ENCODE measurements at regions not wholly inside any gene's neighbourhood (a gene's known extent, or its start where the extent isn't known, plus 50 kb on each side); places are given as distances from the start of the nearest gene placed in this dataset.
"Not testable (repeated sequence)": the region's sequence is repeated elsewhere in the genome, so short reads cannot be mapped to it uniquely, and the experiment has no call there.

DNA sequence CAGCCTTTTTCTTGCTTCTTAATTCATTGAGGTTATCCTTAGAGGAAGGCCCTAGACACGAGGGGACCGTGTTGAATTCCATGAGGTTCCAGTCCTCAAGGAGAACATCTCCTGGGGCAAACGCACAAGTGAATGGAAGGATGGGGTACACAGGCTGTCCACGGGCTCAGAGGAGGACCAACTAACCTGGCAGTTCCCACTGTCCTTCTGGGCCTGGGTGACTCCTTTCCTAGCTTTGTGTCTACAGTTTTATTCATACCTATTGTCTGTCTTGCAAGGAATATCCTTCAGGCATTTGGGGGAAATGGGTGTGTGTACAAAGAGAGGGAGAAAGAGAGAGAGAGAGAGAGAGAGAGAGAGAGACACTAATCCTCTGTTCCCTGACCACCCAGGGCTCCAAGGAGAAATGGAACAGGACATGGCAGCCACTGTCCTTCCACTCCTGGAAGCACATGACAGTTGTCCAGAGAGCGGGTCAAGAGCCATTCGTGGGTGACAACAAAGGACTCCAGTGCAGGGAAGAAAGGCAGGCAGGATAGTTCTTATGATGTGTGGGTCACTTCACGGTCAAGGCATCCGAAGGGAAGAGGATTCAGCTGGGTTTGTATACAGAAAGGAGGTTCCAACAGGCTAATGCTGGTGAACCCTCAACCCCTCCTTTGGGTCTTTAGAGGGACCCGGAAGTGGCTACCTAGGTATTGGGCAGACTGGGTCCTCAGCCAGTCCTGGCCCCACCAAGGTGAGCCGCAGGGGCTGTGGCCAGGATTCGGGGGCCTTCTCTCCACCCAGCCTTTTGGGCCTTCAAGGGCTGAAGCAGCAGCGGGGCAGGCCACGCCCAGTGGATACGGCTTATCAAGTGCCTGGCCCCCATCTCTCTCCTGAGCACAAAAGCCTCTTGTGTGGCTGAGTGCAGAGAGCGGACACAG lies 150.6 kb downstream of the MYCN start:
- DNase-seq = no peak

DNA sequence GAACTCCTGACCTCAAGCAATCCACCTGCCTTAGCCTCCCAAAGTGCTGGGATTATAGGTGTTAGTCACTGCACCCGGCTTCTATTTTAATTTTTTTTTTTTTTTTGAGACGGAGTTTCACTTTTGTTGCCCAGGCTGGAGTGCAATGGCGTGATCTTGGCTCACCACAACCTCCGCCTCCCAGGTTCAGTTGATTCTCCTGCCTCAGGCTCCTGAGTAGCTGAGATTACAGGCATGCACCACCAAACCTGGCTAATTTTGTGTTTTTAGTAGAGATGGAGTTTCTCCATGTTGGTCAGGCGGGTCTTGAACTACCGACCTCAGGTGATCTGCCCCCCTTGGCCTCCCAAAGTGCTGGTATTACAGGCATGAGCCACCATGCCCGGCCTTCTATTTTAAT lies 149.1 kb downstream of the MYCN start:
- DNase-seq = not testable (repeated sequence)

- no peak for DNase-seq
Measured at GRCh38 chr2:16088802-16089112, 148.4 kb downstream of the MYCN start.

GRCh38 chr2:16088035-16088801 lies 147.9 kb downstream of the MYCN start:
- DNase-seq = no peak

GRCh38 chr2:16086136-16086535 lies 145.8 kb downstream of the MYCN start:
- DNase-seq = not testable (repeated sequence)

- no peak for DNase-seq
Measured at GRCh38 chr2:16085073-16085472, 144.7 kb downstream of the MYCN start.

- no peak for DNase-seq
Measured at GRCh38 chr2:16084274-16084673, 143.9 kb downstream of the MYCN start.

DNA sequence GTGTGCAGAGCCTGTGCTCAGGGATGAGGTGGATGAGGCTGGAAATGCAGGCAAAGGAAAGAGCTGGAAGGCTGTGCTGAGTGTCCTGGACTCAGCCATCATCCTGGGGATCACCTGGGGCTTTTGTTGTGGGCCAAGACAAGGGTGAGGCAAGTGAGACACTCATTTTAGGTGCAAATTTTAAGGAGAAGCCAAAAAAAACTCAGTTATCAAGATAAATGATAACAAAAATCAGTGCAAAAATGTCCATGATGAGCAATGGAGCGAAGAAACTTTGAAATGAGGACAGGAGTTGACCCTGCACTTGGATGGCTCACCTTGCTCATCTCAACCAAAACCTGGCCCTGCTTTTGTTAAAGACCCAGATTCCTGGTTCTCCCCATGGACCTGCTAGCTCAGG lies 141.9 kb downstream of the MYCN start:
- no peak for DNase-seq

DNA sequence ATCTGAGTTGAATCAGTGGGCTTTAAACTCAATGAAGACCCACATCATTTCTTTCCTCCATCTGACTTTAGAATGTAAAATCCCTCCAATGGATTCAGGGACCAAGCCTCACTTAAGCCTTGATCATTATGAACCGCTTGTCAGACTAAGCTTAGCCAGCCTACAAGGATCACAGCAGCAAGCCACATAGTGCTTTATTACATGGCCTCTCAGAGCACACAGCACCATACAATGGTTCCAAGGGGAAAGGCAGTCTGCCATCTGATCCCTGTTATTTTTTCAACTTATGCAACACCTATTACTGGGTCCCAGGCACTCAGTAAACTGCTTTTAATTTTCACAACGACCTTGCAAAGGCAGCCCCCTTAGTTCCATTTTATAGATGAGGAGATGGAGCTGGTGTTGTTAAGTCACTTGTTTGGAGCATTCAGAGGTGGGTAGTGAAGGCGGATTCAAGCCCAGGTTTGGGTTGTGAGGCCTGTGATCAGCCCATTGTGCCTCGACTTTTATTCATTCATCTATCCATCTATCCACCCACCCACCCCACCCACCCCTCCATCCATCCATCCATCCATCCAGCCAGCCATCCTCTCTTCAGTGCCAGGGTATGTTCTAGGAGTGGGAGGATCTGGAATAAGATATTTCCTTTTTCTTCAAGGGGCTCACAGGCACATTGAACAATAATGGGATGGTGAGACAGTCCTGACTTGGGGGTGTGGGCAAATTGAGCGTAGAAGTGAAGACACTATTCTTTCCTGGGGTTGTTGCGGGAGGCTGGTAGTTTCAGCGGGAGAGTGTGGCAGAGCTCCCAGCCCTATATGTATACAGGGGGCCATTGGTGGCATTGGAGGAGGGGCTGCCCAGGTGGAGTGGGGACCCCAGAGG lies 141.2 kb downstream of the MYCN start:
- no peak for DNase-seq

DNA sequence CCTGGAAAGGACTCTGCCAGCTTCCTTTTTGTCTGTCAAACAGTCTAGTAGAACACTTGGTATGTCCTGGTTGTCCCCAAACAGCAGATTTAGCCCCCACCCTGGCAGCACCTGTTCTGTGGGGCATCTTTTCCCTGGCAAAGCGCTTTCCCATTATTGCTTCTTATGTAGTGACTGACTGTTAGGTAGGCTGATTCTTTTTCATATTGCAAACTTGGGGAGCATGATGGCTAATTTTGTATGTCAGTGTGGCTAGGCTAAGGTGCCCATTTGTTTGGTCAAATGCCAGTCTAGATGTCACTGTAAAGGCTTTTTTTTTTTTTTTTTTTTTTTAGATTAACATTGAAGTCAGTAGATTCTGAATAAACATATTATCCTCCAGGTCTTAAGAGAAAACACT lies 140.2 kb downstream of the MYCN start:
- DNase-seq = no peak

DNA sequence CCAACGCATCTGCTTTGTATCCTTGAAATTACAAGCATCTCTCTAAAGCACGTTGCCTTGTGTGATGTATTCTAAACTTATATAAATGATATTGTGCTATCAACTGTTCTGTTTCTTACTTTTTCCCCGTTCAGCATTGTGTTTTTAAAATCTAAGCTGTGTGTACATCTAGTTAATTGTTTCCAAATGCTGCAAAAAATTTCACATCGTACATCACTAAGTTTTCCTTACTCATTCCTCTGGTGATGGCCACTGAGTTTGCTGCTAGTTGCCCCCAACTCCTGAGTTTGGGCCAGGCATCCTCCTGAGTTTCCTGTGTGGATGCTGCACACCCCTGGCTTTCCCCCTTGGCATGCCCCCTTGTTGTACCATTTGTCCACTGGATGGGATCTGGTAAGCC lies 139.7 kb downstream of the MYCN start:
- no peak for DNase-seq

GRCh38 chr2:16079637-16080036 lies 139.3 kb downstream of the MYCN start:
- DNase-seq = no peak

GRCh38 chr2:16077601-16078000 lies 137.3 kb downstream of the MYCN start:
- no peak for DNase-seq

GRCh38 chr2:16076911-16077310 lies 136.6 kb downstream of the MYCN start:
- no peak for DNase-seq

DNA sequence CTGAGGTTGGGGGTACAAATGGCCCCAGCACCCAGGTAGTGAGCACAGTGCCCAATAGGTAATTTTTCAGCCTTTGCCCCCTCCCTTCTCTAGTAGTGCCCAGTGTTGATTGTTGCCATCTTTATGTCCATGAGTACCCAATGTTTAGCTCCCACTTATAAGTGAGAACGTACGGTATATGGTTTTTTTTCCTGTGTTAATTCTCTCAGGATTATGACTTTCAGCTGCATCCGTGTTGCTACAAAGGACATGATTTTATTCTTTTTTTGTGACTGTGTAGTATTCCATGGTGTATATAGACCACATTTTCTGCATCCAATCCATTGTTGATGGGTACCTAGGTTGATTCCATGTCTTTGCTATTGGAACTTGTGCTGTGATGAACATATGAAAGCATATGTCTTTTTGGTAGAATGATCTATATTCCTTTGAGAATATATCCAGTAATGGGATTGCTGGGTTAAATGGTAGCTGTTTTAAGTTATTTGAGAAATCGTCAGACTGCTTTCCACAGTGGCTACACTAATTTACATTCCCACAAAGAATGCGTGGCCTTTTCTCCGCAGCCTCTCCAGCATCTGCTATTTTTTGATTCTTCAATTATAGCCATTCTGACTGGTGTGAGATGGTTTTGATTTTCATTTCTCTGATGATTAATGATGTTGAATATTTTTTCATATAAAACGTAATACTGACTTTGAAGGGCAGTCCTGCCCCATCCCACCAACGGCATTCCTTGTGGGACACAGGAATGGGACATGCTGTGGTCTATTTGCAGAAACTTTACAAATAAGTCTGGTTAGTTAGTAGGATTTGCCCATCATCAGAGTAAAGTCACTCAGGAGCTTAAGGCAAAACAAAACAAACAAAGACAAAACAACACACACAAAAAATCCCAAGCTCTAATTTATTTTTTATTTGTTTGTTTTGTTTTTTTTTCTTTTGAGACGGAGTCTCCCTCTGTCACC lies 135.0 kb downstream of the MYCN start:
- no peak for DNase-seq

DNA sequence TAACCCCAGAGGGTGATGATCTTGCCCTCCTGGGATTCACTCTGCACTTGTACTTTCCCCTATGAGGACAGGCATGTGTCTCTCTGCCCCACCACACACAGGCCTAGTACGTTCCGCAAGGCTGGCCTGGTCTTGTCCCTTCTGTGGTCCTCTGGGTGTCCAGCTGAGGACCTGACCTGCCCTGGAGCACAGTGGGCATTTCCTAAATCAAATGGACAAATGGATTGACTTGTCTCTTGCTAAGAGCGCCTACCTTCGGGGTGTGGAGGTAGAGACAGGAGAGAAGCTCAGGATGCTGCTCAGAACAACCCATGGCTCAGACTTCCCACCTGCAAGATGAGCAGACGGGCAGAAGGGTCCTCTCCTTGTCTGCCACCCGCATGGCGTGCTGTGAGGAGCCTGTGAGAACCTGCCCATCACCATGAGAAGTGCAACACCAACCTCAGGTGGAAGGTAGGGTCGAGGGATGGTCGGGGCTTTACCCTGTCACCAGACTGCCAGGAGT lies 133.6 kb downstream of the MYCN start:
- no peak for DNase-seq

DNA sequence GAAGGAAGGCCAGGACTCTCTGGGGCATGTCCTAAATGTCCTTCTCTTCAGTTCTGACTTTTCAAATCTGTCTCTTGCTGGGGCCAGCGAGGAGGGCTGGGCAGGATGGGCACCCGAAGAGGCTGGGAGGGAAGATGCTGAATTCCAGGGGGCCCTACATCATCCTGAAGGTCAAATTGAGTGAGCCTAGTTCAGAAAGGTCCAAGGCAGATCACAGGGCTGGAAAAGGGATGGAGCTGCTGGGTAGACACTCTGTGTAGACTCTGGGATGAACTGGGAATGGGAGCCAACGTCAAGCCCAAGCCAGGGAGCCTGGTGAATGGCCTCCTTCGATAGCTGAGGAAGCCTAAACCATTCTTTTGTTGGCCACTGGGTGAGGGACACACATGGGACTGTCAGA lies 133.1 kb downstream of the MYCN start:
- DNase-seq = no peak

DNA sequence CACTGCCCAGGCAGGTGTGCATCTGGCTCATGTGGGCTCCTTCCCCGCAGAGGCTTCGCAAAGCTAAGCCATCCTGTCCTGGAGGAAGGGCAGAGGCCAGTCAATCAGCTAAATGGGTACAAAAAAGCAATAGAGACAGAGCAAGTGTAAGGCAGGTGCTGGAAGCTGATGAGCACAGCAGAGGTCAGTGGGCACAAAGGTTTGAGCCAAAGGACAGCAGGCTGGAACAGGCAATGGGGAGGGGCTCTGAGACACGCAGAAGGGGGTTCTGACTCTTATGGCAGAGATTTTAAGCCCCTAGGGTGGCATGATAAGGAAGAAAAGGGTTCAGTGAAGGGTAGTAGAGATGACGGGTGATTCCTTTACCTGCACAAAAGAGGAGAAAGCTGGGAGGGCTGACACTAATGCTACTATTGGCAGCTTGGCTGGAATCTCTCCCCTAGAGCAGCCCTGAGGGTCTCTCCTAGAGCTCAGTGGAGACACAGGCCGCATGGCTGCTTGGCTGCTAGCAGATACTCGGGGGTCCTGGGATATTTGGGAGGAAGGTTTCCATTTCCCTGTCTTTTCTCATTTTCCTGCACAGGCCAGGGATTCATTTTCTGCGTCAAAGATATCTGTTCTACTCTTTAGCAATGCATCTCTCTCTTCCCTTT lies 132.4 kb downstream of the MYCN start:
- no peak for DNase-seq

GRCh38 chr2:16071865-16072637 lies 131.7 kb downstream of the MYCN start:
- DNase-seq = no peak

Measured in T1000 (cell line).